ENCODE measurements at regions not wholly inside any gene's neighbourhood (a gene's known extent, or its start where the extent isn't known, plus 50 kb on each side); places are given as distances from the start of the nearest gene placed in this dataset.
A peak's percentile ranks its signal among the peaks of the same experiment; 100 is the strongest.
"Not testable (repeated sequence)": the region's sequence is repeated elsewhere in the genome, so short reads cannot be mapped to it uniquely, and the experiment has no call there.

DNA sequence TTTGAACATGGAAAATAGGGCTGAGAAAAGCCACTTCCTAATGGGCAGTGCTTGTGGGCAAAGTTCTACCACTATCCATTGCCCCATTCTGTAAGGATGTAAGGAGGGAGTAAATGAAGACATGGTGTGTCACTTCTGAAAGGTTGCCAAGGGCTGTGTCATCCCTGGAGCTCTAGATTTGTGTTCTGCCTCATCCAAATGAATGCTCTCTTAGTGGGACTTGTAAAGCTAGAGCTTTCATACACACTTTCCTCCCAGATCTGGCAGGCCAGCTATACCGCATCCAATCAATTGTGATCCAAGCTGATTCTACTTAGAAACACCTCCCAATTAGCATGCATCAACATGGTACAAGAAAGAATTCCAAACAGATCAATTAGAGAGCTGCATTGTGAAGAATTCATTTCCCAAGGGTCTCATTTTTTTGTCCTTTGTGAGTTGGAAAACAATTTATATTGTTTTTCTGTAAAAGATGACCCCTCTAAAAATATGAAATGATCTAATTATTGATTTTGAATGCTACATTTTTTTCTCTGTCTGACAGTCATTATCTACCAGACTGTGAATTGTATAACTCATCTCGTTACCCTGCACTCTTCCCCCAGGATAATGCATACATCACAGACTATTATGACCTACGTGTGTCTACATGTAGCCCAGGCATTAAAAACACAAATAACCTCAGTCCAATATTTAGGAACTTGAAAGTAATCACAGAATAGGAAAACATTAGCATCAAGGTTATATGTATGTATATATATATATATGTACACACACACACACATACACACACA lies 117.1 kb upstream of the DUSP10 start:
- no peak for DNase-seq

DNA sequence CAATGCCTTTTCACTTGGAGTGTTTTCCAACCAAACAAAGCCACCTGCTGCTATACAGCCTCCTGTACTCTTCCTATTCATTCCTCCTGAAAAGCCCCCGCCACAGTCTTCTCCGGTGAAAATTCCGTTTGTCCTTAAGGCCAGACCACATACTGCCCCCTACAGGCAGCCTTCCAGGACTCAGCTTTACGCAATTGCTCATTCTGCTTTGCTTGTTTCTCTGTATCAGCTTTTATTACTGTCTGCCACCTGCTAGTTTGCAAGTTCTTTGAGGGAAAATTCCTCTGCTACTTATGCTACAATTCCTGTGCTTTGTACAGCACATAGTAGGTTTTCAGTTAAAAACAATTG lies 115.2 kb upstream of the DUSP10 start:
- not testable (repeated sequence) for DNase-seq

DNA sequence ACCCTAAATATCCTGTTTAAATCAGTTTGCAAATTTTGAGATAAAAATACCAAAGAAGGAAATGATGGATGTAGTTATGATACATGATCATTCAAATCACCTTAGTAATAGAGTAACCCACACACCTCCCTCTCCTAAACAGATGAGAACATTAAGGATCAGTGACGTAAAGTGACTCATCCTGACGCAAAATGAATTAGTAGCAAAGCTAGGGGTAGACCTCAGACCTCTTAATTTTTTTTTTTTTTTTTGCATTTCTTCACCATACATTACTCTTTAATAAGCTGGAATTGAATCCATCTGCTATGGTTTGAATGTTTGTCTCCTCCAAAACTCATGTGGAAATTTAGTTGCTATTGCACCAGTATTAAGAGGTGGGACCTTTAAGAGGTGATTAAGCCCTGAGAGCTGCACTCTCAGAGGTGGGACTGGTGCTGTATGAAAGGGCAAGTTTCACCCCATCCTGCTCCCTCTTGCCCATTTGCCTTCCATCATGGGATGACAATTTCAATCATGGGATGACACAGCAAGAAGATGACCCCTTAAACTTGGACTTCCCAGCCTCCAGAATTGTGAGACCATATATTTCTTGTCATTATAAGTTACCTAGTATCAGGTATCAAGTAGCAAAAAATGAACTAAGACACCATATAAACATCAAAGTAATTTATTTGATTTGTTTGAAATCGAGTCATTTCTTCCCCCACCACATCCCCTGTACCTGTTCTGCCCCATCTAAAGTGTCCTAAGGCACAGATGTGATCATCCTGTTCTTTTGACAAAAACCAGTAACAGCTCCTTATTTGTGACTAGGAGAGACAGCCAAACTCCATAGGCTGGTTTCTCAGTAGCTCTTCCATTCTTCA lies 114.6 kb upstream of the DUSP10 start:
- DNase-seq = no peak

DNA sequence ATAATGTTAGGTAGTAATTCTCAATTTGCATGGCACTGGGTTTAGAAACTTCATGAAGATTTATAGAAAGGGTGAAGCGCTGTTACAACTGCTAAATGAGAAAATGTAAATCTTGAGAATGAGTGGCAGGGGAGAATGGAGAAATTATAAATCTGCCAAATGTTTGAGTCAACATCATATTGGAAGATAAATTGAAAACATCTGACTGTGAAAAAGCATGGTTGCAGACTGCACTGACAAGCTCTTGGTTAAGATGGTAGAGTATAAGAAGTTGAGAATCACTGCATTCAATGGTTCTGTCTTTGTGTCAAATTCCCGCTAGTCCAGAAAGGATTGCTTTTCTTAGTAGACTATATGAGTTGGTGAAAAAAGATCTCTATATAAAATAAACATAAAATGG lies 113.3 kb upstream of the DUSP10 start:
- DNase-seq = no peak

DNA sequence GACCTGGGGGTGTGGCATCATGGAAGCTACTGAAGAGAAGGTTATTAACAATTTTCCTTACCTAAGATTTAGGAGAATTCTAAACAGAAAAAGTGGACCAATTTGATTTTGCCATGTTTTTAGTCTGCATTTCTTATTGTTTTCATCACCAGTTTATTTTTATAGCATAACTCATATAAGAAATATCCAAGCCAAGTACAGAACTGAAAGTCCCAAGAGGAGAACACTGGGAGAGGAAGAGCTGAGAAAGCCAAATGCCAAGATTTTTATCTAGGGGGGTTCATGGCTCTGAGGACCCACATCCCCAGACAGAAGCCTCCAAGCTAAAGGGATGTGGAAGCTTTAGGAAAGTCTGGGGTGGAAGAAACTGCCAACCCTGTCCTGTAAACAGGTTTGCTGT lies 109.4 kb upstream of the DUSP10 start:
- no peak for DNase-seq

DNA sequence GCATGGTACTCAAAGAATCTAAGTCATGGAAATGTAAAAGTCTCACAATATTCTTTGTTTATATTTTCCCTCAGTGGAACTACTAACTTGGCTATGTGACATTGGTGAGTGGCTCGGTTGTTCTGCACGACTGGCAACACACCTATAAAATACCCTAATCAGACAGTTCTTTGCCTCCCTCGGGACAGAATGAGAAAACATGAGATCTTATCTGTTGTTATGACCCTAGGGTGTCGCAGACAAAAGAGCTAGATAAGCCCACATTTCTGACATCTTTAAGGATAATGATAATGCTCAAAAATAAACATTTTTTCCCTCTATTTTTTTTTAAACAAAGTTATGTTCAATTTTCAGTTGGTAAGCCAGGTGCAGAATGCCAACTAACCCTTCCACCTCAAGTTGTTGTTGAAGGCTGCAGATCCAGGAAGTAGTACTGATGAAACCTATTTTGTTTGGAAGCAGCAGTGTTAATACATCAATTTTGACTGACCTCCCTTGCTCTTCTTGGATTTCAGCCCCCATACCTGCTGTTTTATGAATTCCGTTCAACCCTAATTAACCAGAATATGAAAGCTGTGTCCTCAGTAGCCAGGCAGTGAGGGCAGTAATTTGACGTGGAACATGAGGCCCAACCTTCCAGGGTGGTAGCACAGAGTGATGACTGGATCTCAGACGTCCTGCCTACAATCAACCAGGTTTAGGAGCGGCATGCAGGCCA lies 108.7 kb upstream of the DUSP10 start:
- no peak for DNase-seq

DNA sequence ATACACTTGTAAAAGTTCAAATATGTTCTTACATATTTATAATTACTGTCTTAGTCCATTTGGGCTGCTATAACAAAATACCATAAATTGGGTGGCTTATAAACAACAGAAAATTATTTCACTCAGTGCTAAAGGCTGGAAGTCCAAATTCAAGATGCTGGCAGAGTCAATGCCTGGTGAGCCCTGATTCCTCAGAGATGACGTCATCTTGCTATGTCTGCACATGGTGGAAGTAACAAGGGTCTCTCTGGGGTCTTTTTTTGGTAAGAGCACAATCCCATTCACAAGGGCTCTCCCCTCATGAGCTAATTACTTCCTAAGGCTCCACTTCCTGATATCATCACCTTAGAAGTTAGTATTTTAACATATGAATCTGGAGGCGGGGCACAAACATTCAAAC lies 108.0 kb upstream of the DUSP10 start:
- DNase-seq = no peak

DNA sequence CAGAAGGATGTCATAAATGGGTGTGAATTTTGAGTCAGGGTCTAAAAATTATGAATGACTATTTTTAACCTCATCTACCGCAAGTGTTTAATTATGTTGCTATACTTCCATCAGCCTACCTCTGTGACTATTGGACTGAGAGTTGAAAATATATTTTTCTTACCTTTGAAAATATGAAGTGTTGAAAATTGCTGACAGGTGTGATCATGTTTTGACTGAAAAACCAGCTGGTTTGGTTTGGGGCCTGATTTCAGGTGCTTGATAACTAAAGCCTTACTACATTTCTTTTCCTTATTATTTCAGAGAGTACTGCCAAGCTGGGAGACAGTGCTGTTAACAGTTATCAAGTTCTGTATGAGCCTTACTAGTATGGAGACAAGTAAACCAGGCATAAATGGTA lies 107.2 kb upstream of the DUSP10 start:
- DNase-seq = no peak

DNA sequence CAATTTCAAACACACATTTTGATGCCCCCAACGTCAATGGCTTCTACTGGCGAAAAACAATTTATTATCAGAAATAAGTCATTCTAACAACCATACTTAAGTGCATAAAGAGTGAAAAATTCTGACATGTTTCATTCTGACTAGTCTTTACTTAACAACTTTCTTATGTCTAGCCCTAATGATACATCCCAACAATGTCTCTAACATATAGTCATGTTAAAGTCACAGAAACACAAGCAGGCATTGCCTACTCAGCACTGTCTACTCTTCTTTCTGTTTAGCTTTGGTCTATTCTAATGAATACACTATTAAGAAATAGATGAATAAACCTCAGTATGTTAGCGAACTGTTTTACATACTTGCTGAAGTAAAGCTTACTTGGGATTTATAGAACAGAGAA lies 105.8 kb upstream of the DUSP10 start:
- no peak for DNase-seq

DNA sequence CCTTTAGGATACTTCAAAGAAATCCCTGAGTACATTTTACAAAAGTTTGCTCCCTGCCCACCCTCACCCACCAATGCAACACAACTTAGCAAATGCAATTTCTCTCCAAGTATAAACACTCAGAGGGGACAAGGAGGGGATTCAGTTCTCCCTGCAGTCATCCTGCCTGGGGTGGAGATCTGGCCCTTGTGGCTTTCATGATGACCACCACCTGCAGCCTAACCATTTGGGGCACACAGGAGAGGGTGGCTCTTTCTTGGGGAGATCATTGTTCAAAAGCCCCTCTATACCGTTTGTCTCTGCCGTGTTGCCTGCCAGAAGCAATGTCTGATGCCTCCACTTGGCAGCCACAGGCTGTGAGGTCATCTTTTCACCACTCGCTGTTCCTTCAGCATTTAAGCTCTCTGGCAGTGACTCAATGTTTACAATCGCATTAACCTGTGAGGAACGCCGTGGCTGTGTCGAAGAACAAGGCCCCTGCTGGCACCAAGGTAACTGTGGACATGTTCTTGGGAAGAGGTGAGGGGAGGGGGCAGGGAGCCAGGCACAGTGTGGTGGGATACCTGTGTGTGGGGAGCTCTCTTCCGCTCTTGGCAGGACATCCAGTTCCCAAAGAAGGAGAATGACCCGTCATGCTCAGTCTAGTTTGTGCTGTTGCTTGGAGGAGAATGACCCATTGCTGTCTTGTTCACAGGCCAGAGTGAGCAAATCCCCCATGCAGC lies 103.9 kb upstream of the DUSP10 start:
- no peak for DNase-seq

DNA sequence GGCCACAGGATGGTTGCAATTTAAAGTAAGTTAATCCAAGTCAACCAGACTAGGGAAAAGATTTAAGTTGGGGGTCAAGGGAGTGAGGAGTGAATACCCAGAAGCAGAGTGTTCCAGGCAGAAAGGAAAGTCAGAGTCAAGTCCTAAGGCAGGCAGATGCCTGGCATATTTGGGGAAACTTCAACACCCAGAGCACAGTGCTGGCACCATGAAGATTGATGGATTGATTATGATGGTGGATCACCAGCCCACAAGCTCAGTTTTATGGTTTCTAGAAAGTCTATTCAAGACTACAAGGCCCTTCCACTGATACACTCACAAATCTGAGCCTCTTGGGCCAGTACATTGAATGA lies 100.1 kb upstream of the DUSP10 start:
- DNase-seq = no peak

DNA sequence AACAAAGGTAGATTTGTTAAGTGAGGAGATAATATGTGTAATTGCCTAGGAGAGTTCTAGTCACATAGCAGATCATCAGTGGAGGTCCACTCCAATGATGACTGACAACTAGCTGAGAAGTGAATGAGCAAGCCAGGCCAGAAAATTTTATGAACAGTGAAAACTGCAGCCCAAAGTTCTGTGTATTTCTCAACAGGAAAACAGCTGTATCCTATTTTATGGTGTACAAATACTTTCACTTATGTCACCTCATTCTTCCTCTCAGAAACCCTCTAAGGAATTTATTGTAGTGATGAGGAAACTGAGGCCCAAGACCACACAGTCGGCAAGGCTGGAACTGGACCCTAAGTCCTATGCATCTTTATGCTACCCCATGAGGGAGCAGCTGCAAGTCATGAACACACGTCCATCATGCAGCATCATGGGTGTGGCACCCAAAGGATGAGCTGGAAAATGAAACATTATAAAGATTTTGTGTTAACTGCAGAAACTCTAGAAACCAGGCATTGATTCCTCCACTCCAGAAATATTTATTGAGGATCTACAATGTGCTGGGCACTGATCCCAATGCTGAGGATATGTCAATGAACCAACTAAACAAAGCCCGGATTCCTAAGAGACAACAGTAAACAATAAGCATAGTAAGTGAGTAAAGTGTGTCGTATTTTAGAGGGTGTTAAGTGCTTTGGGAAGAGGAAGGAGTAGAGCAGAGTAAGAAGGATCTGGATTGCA lies 99.5 kb upstream of the DUSP10 start:
- no peak for DNase-seq

DNA sequence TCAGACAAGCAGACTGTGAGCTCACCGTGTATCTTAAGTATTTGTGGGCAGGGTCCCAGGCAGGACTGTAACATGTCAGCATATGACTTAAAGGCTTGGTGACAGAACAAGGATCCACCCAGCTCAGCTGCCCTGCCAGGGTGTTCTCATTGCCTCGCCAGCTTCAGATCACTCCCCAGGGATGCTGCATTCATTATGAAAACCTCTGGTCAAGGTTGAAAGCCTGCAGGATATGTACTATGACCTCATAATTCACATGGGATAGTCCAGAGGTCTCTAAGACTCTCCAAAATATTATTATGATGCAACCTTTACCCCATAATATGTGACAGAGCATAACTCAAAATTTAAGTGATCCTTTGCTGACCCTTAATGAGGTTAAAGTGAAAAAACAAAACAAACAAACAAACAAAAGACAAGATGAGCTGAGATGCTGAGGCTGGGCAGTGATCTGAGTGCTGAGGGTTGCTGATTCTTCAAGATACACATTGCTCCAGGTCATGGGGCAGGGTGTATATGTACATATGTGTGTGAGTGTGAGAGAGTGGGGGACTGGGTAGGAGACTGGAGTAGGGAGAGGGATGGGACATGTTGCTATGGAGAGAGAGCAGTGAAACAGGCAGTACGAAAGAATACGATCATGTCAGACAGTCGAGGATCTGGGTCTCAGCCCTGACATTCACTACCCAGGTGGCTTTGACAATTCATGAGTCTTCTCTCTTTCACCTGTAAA lies 98.8 kb upstream of the DUSP10 start:
- DNase-seq = no peak

DNA sequence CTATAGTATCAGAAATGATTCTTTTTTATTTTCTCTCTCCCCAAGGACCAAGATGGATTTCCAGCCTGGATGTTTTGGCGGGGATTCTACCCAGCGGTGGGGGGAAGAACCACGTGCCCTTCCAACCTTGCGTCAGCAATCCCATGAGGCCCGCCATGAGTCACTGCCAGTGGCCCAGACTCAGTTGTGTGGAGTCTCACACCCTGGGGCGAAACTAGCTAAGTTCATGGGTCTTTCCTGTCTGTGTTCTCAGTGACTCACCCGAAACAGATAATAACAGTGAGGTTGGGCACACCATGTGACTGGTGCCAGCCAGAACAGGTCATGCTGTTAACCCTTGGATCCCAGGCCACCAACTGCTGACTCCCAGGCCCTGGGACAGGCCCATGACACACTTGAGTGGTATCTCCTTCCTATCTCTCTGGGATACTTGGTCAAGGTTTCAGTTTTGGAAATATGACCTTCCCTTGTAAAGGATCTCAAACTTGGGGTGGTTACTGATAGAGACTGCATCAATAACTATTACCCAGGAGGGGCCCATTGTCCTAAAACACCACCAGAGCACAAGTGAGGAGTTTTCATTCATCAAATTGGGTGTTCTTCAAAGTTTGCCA lies 98.0 kb upstream of the DUSP10 start:
- DNase-seq = peak; percentile 44

DNA sequence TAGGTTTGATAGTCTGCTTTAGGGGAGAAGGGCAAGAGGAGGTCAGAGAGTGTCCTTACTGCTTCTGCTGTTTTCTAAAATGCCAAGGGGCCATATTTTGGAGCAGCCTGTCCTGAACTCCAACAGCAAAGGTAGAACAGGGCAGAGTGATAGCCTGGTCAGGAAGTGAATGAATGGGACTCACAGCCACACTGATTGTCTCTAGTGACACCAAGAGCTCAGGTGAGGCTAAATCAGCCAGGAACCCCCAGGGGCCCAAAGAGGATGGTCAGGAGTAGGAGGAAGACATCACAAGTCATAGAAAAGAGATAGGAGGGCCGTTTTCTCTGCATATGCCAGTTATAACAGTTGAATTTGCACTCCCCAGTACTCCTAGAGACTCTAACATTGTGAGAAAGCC lies 97.4 kb upstream of the DUSP10 start:
- DNase-seq = no peak

DNA sequence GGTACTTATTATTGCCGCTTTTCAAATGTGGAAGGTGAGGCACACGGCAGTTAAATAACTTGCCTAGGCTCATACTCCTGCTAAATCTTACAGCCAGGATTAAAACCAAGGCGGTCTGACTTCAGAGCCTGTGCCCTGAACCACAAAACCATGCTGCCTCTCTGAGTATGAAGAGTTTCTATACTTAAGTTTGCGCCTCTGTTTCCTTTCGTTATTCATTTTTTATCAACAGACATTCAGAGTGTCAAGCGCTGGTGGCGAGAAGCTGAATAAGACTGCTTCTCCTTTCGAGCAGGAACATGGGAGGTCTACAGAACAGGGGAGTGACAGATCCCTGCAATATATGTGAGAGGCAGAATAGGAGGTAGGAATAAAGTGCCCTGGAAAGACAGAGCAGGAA lies 96.0 kb upstream of the DUSP10 start:
- no peak for DNase-seq

DNA sequence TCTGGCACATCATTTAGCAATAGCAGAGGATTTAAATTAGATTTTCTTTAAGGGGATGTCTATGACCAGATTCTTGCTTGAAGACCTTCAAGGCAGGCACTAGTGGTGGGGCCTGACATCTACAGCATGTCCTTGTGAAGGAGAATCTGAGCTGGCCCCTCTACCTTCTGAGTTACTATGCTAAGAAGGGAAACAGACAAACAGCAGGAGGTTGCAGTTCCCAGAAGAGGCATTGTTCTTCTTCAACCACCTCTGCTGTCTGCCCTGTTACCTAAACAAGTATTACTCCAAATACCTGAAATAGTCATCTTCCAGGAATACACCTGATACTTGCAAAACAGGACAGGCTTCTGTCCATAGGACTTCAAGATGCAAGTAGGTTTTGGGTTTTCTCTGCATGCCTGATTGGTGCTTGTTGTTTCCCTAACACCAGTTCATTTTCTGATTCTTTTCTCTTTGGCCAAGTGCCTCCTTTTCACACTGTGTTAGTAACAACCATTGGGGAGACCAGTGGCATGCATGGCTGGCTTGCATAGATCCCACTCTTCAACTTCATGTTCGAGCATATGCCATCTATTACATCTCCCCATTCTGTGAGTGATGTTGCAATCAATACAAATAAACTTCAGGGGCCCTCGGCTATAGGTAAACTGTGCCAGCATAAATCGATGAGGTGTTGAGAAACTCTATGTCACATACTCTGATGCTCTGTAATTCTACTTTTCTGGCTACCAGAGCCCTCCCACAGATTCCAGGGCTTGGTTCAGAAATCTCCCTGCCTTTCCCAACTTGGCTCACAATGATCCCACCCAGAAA lies 93.0 kb upstream of the DUSP10 start:
- no peak for DNase-seq

DNA sequence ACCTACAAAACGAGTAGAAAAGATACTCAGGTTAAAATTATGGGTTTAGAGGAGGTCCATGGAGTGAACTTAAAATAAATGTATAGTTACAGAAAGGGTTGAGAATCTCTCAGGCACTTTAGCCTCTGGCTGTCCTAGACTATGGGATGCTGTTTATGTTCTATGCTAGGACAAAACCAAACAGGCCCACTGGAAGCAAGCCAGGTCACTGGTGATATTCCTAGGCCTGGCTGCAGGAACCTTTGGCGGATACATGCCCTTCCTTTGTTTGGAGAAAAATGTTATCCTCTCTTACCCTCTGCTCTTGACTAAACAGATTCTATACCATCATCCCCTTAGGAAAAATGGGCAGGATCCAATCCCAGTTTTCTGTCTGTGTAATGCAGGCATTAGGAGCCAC lies 90.7 kb upstream of the DUSP10 start:
- no peak for DNase-seq

DNA sequence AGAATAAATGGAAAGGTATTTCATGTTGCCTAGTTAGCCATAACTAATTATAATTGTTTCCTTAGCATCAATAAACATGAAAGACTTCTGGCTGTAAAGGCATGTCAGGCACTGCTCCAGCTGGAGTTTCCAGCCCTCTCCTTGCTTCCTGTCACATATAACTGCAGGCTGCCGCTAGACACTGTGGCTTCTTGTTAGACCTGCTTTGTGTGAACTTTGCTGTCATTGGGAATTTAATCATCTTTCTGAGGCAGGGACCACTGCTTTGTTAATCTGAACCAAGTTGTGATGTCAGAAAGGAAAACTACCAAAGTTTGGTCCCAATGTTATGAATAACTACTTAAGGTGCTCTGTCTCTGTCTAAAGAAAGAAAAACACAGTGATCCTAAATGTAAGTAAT lies 90.3 kb upstream of the DUSP10 start:
- DNase-seq = no peak

DNA sequence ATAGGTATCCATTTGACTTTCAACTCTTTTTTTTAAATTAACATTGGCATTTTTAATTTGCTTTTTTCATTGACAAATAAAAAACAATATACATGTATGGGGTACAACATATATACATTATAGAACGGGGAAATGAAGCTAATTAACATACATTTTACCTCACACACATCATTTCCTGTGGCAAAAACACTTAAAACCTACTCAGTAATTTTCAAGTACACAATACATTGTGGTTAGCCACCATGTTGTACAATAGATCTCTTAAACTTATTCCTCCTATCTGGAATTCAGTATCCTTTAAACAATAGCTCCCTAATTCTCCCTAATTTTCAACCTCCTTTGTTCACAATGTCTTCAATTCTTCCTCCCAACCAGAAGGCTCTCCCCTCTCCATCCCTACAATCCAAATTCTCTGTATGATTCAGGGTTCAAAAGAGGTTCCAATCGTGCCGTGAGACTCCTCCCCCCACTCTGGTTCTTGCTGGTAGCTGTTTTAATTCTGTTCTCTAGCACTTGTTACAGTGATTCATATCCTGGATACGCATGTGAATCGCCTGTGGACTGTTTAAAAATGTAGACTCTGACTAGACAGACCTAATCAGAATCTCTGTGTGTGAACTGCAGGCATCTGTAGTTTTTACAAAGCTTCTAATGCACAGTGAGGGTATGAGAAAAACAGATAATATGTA lies 87.6 kb upstream of the DUSP10 start:
- peak; percentile 15 for DNase-seq

All from activated CD4-positive, alpha-beta T cell treated with anti-CD3 and anti-CD28 coated beads, Interleukin-2, amount 50 U/mL, for 1 hour (primary cell).